GM21619 (cell line): ENCODE measurements at regions not wholly inside any gene's neighbourhood (a gene's known extent, or its start where the extent isn't known, plus 50 kb on each side); places are given as distances from the start of the nearest gene placed in this dataset.
"Not testable (repeated sequence)": the region's sequence is repeated elsewhere in the genome, so short reads cannot be mapped to it uniquely, and the experiment has no call there.

Source experiments
- ATAC-seq: cut with Tn5 transposase; IDR thresholded peaks from one replicate; pipeline ENCODE4 v1.9.1; 2021; ENCODE audit not compliant: unreplicated experiment

- ATAC-seq, result not testable (repeated sequence)
Observed at GRCh38 chr15:22196423-22196822, 116.1 kb downstream of the OR4M2 start.

- ATAC-seq, result not testable (repeated sequence)
Observed at GRCh38 chr15:22200417-22200816, 120.1 kb downstream of the OR4M2 start.

GRCh38 chr15:22201993-22202659, 121.8 kb downstream of the OR4M2 start:
- ATAC-seq, result not testable (repeated sequence)

GRCh38 chr15:22203208-22203607, 122.9 kb downstream of the OR4M2 start:
- peak; percentile 62 for ATAC-seq

GRCh38 chr15:22209086-22209485, 128.8 kb downstream of the OR4M2 start:
- not testable (repeated sequence) for ATAC-seq

- ATAC-seq, result not testable (repeated sequence)
Observed at GRCh38 chr15:22222596-22222995, 142.3 kb downstream of the OR4M2 start.

GRCh38 chr15:22224241-22224671, 143.9 kb downstream of the OR4M2 start:
- ATAC-seq, result no peak

GRCh38 chr15:22224961-22225360, 144.6 kb downstream of the OR4M2 start:
- not testable (repeated sequence) for ATAC-seq

GRCh38 chr15:22226034-22226790, 145.9 kb downstream of the OR4M2 start:
- no peak for ATAC-seq

GRCh38 chr15:22227411-22228100, 147.2 kb downstream of the OR4M2 start:
- ATAC-seq, result no peak

- no peak for ATAC-seq
Observed at GRCh38 chr15:22228101-22228762, 147.9 kb downstream of the OR4M2 start.

GRCh38 chr15:22229990-22230819, 149.9 kb downstream of the OR4M2 start:
- ATAC-seq, result no peak

- ATAC-seq, result no peak
Observed at GRCh38 chr15:22231603-22232002, 151.3 kb downstream of the OR4M2 start.

- ATAC-seq, result no peak
Observed at GRCh38 chr15:22232675-22233074, 152.3 kb downstream of the OR4M2 start.

GRCh38 chr15:22235261-22235930, 155.1 kb downstream of the OR4M2 start:
- not testable (repeated sequence) for ATAC-seq

- no peak for ATAC-seq
Observed at GRCh38 chr15:22236469-22236868, 156.1 kb downstream of the OR4M2 start.

- no peak for ATAC-seq
Observed at GRCh38 chr15:22237891-22238275, 157.6 kb downstream of the OR4M2 start.

- ATAC-seq, result not testable (repeated sequence)
Observed at GRCh38 chr15:22238276-22238958, 158.1 kb downstream of the OR4M2 start.
